NB4 (cell line): ENCODE measurements at regions not wholly inside any gene's neighbourhood (a gene's known extent, or its start where the extent isn't known, plus 50 kb on each side); places are given as distances from the start of the nearest gene placed in this dataset.

Source experiments
- DNase-seq: peaks from one replicate; pipeline ENCODE4 v3.0.0; 2010; ENCODE audit warnings: low read depth
- H3K4me3 ChIP-seq: one replicate; pipeline ENCODE4 v1.5.1; 2011; ENCODE audit warnings: mild to moderate bottlenecking, low read depth, low read length, moderate library complexity
- MAX ChIP-seq: IDR thresholded peaks from 2 replicates; pipeline ENCODE4 v1.6.1; 2011; ENCODE audit warnings: low read depth, low read length
- MYC ChIP-seq: IDR thresholded peaks from 2 replicates; pipeline ENCODE4 v1.6.1; 2011; ENCODE audit warnings: low read depth, low read length
- POLR2A ChIP-seq: IDR thresholded peaks from 2 replicates; pipeline ENCODE4 v1.6.1; 2011; ENCODE audit warnings: mild to moderate bottlenecking; ENCODE audit not compliant: insufficient read length; ENCODE audit errors: extremely low read depth
- TF ChIP-seq, protein P1 (sequence below): IDR thresholded peaks from one replicate; pipeline ENCODE4 v1.5.1; 2012; ENCODE audit warnings: low read depth, low read length

GRCh38 chr12:76236640-76237039, 111.6 kb downstream of the BBS10 start:
- no peak overlapping the region for H3K4me3 ChIP-seq
- TF ChIP-seq MYC = no peak
- no peak for TF ChIP-seq MAX
- TF ChIP-seq POLR2A = no peak
- TF ChIP-seq, protein P1, sequence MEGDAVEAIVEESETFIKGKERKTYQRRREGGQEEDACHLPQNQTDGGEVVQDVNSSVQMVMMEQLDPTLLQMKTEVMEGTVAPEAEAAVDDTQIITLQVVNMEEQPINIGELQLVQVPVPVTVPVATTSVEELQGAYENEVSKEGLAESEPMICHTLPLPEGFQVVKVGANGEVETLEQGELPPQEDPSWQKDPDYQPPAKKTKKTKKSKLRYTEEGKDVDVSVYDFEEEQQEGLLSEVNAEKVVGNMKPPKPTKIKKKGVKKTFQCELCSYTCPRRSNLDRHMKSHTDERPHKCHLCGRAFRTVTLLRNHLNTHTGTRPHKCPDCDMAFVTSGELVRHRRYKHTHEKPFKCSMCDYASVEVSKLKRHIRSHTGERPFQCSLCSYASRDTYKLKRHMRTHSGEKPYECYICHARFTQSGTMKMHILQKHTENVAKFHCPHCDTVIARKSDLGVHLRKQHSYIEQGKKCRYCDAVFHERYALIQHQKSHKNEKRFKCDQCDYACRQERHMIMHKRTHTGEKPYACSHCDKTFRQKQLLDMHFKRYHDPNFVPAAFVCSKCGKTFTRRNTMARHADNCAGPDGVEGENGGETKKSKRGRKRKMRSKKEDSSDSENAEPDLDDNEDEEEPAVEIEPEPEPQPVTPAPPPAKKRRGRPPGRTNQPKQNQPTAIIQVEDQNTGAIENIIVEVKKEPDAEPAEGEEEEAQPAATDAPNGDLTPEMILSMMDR = no peak
- DNase-seq = no peak

DNA sequence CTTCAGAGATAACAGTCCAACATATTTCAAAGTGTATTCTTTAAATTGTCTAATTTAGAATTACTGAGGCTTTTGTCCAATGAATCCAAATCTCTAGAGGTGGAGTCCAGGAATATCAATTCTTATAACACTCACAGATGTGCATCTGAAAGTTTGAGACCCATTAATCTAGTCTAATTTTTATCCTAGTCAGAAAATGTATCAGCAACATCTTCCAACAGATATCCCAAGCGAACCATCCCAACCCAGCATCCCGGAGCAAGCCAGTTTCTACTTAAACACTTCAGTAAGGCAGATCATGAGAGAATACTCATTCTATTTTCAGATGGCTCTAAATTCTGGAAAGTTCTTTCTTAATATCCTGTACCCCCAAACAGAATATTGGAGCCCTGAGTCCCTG, 113.5 kb downstream of the BBS10 start:
- no peak for DNase-seq
- H3K4me3 ChIP-seq = no peak overlapping the region
- no peak for TF ChIP-seq MYC
- TF ChIP-seq POLR2A = no peak
- TF ChIP-seq, protein P1 = no peak
- TF ChIP-seq MAX = no peak

GRCh38 chr12:76232013-76232412, 116.2 kb downstream of the BBS10 start:
- no peak for DNase-seq
- no peak overlapping the region for H3K4me3 ChIP-seq
- TF ChIP-seq MAX = no peak
- no peak for TF ChIP-seq MYC

DNA sequence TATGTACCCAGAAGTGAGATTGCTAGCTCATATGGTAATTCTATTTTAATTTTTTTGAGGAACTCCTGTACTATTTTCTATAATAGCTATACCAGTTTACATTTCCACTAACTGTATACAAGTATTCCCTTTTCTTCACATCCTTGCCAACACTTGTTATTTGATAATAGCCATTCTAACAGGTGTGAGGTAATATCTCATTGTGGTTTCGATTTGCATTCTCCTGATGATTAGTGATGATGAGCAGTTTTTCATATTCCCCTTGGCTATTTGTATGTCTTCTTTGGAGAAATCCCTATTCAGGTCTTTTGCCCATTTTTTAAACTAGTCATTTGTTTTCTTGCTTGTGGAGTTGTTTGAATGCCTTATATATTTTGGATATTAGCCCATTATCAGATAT, 121.3 kb downstream of the BBS10 start:
- no peak for DNase-seq
- H3K4me3 ChIP-seq = no peak overlapping the region
- TF ChIP-seq MYC (no peak), POLR2A (no peak), MAX (no peak)
- TF ChIP-seq, protein P1 = no peak

- no peak for DNase-seq
- TF ChIP-seq, protein P1 = no peak
- no peak for TF ChIP-seq MAX
- no peak for TF ChIP-seq MYC
- no peak for TF ChIP-seq POLR2A
- H3K4me3 ChIP-seq = no peak overlapping the region
These were observed 121.8 kb downstream of the BBS10 start for GRCh38 chr12:76226397-76226796.

GRCh38 chr12:76223869-76224268, 124.3 kb downstream of the BBS10 start:
- TF ChIP-seq MAX = no peak
- TF ChIP-seq MYC = no peak
- no peak for TF ChIP-seq POLR2A
- TF ChIP-seq, protein P1 = no peak
- H3K4me3 ChIP-seq = no peak overlapping the region
- no peak for DNase-seq
